Mesendoderm (in vitro differentiated cells): ENCODE measurements at regions not wholly inside any gene's neighbourhood (a gene's known extent, or its start where the extent isn't known, plus 50 kb on each side); places are given as distances from the start of the nearest gene placed in this dataset.
A peak's percentile ranks its signal among the peaks of the same experiment; 100 is the strongest.

Experiments used
- DNase-seq: peaks from one replicate; pipeline ENCODE4 v3.0.0; 2013
- H2AK5ac ChIP-seq: 2 replicates; pipeline ENCODE4 v1.6.1; 2013; ENCODE audit warnings: low read length, inconsistent platforms
- H2BK120ac ChIP-seq: 2 replicates; pipeline ENCODE4 v1.6.1; 2013; ENCODE audit warnings: low read depth, mild to moderate bottlenecking, low read length, moderate library complexity, mixed read lengths
- H2BK15ac ChIP-seq: replicated peaks from 2 replicates; pipeline ENCODE4 v1.6.1; 2013; ENCODE audit warnings: low read depth, mild to moderate bottlenecking, moderate library complexity
- H2BK5ac ChIP-seq: 2 replicates; pipeline ENCODE4 v1.6.1; 2013; ENCODE audit warnings: low read length, inconsistent platforms
- H3K18ac ChIP-seq: 2 replicates; pipeline ENCODE4 v1.6.1; 2013; ENCODE audit warnings: mild to moderate bottlenecking, low read length, mixed read lengths
- H3K23ac ChIP-seq: one replicate; pipeline ENCODE4 v1.6.1; 2013; ENCODE audit warnings: low read length
- H3K27ac ChIP-seq: 2 replicates; pipeline ENCODE4 v1.5.1; 2013; ENCODE audit warnings: low read depth, mild to moderate bottlenecking, inconsistent platforms, low read length, moderate library complexity
- H3K27me3 ChIP-seq: 2 replicates; pipeline ENCODE4 v1.6.1; 2013; ENCODE audit warnings: low read length, control low read depth, mild to moderate bottlenecking, inconsistent platforms; ENCODE audit not compliant: insufficient read depth, poor library complexity
- H3K36me3 ChIP-seq: 2 replicates; pipeline ENCODE4 v1.6.1; 2013; ENCODE audit warnings: low read length, inconsistent platforms; ENCODE audit not compliant: control insufficient read depth, insufficient read depth
- H3K4ac ChIP-seq: one replicate; pipeline ENCODE4 v1.6.1; 2013; ENCODE audit warnings: low read depth, mild to moderate bottlenecking, low read length, moderate library complexity
- H3K4me1 ChIP-seq: 2 replicates; pipeline ENCODE4 v1.6.1; 2013; ENCODE audit warnings: low read depth, low read length, inconsistent platforms; ENCODE audit not compliant: control insufficient read depth
- H3K4me2 ChIP-seq: 2 replicates; pipeline ENCODE4 v1.6.1; 2013; ENCODE audit warnings: low read length
- H3K4me3 ChIP-seq: 2 replicates; pipeline ENCODE4 v1.5.1; 2013; ENCODE audit warnings: mild to moderate bottlenecking, low read length
- H3K56ac ChIP-seq: one replicate; pipeline ENCODE4 v1.6.1; 2013; ENCODE audit warnings: low read length
- H3K79me1 ChIP-seq: 2 replicates; pipeline ENCODE4 v1.6.1; 2013; ENCODE audit warnings: low read length, inconsistent platforms
- H3K79me2 ChIP-seq: 2 replicates; pipeline ENCODE4 v1.6.1; 2013; ENCODE audit warnings: mild to moderate bottlenecking, low read length; ENCODE audit not compliant: control insufficient read depth, insufficient read depth
- H3K9ac ChIP-seq: 2 replicates; pipeline ENCODE4 v1.6.1; 2013; ENCODE audit warnings: low read length, inconsistent platforms
- H4K5ac ChIP-seq: one replicate; pipeline ENCODE4 v1.6.1; 2013; ENCODE audit warnings: low read length
- H4K8ac ChIP-seq: one replicate; pipeline ENCODE4 v1.6.1; 2013; ENCODE audit warnings: low read depth, mild to moderate bottlenecking, control low read depth, low read length, moderate library complexity
- WGBS: extraction: QIAGEN DNeasy Blood & Tissue Kit; methylation state at CpG from one replicate; pipeline ENCODE4 v1.1.7; 2013; ENCODE audit warnings: low lambda C conversion rate, missing lambda C conversion rate; ENCODE audit not compliant: insufficient coverage; ENCODE audit errors: extremely low coverage; 5-methylcytosine and 5-hydroxymethylcytosine counted together

DNA sequence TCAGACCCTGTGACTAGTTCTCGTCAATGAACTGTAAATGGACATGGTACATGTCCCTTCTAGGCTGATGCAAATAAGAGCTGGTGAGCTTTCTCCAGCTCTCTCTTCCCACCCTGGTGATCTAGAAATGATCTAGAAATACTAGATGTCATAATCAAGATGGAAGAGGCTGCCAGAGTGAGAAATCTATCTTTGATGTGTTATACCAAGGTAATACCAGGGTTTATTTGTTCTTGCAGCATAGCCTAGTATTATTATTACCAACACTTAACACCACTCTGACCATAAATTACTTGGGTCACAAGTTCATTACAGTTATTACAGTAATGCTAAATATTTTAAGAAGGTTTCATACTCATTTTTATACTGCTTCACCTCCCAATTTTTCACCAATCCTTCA lies 138.4 kb upstream of the LMCD1 start:
- H2AK5ac ChIP-seq, result no peak overlapping the region
- no peak overlapping the region for H3K56ac ChIP-seq
- no peak overlapping the region for H3K4me3 ChIP-seq
- H3K18ac ChIP-seq, result no peak overlapping the region
- DNase-seq, result no peak
- H3K36me3 ChIP-seq, result no peaks in the 10 kb centered on the region
- no peaks in the 10 kb centered on the region for H3K79me1 ChIP-seq
- H2BK120ac ChIP-seq, result no peak overlapping the region
- no peak overlapping the region for H2BK15ac ChIP-seq
- H3K23ac ChIP-seq, result no peak overlapping the region
- H3K79me2 ChIP-seq, result no peaks in the 10 kb centered on the region
- no peak overlapping the region for H4K8ac ChIP-seq
- no peak overlapping the region for H3K27ac ChIP-seq
- no peaks in the 10 kb centered on the region for H3K27me3 ChIP-seq
- no peak overlapping the region for H3K9ac ChIP-seq
- no peak overlapping the region for H4K5ac ChIP-seq
- WGBS, result no CpG with 5 or more reads among the region's 1 CpG
- no peaks in the 10 kb centered on the region for H3K4me1 ChIP-seq
- H2BK5ac ChIP-seq, result no peak overlapping the region
- H3K4me2 ChIP-seq, result no peak overlapping the region
- no peak overlapping the region for H3K4ac ChIP-seq

GRCh38 chr3:8365541-8365940 lies 136.1 kb upstream of the LMCD1 start:
- Histone ChIP-seq H4K8ac (no peak overlapping the region), H3K79me2 (no peaks in the 10 kb centered on the region), H3K36me3 (no peaks in the 10 kb centered on the region), H3K4ac (no peak overlapping the region), H2BK5ac (no peak overlapping the region), H2AK5ac (no peak overlapping the region), H4K5ac (no peak overlapping the region), H3K79me1 (no peaks in the 10 kb centered on the region), H3K56ac (no peak overlapping the region), H3K4me1 (no peaks in the 10 kb centered on the region), H3K9ac (no peak overlapping the region), H3K18ac (no peak overlapping the region), H3K23ac (no peak overlapping the region), H3K27ac (no peak overlapping the region), H2BK15ac (no peak overlapping the region), H3K27me3 (no peaks in the 10 kb centered on the region), H2BK120ac (no peak overlapping the region), H3K4me3 (no peak overlapping the region), H3K4me2 (no peak overlapping the region)
- WGBS, result no CpG with 5 or more reads among the region's 5 CpGs
- no peak for DNase-seq

GRCh38 chr3:8366219-8366810 lies 135.3 kb upstream of the LMCD1 start:
- no peak overlapping the region for H3K18ac ChIP-seq
- WGBS, result no CpG with 5 or more reads among the region's 1 CpG
- H3K79me2 ChIP-seq, result no peaks in the 10 kb centered on the region

DNA sequence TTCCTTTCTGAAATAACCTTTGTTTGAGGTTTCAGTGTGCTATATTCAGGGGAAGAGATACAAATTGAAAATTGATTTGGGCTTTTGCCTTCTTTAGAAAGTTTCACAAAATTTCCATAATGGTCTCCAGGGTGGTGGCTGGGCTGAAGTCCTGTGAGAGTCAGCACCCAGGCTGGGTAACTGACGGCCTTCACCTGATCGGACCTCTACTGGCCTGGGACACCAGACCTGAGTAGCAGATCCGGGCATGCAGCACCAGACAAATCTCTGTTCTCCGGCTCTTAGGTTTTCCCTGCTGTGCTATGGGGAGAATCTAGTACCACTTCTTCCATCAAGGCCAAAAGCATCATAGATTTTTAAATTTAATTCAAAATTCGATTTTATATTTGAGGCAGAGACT lies 133.0 kb upstream of the LMCD1 start:
- no CpG with 5 or more reads among the region's 5 CpGs for WGBS
- peak overlapping the region; percentile 57 for H2BK15ac ChIP-seq
- no peak overlapping the region for H2BK120ac ChIP-seq
- H3K79me1 ChIP-seq, result no peaks in the 10 kb centered on the region
- H3K4me3 ChIP-seq, result no peak overlapping the region
- no peak for DNase-seq
- no peak overlapping the region for H3K9ac ChIP-seq
- H3K79me2 ChIP-seq, result no peaks in the 10 kb centered on the region
- H3K4ac ChIP-seq, result no peak overlapping the region
- H2AK5ac ChIP-seq, result no peak overlapping the region
- H3K27ac ChIP-seq, result no peak overlapping the region
- H3K27me3 ChIP-seq, result no peaks in the 10 kb centered on the region
- no peaks in the 10 kb centered on the region for H3K36me3 ChIP-seq
- H3K4me2 ChIP-seq, result no peak overlapping the region
- H2BK5ac ChIP-seq, result no peak overlapping the region
- H4K8ac ChIP-seq, result no peak overlapping the region
- H3K18ac ChIP-seq, result no peak overlapping the region
- no peak overlapping the region for H3K56ac ChIP-seq
- H3K4me1 ChIP-seq, result no peaks in the 10 kb centered on the region
- H4K5ac ChIP-seq, result no peak overlapping the region
- H3K23ac ChIP-seq, result no peak overlapping the region

More at GRCh38 chr3:8366219-8366810, 135.3 kb upstream of the LMCD1 start:
- no peak overlapping the region for H2BK5ac ChIP-seq
- no peaks in the 10 kb centered on the region for H3K79me1 ChIP-seq
- H4K5ac ChIP-seq, result no peak overlapping the region
- H3K4ac ChIP-seq, result no peak overlapping the region
- DNase-seq, result no peak
- no peaks in the 10 kb centered on the region for H3K4me1 ChIP-seq
- H3K27ac ChIP-seq, result no peak overlapping the region
- no peak overlapping the region for H3K56ac ChIP-seq
- no peak overlapping the region for H4K8ac ChIP-seq
- H2BK120ac ChIP-seq, result no peak overlapping the region
- no peak overlapping the region for H2BK15ac ChIP-seq
- H3K27me3 ChIP-seq, result no peaks in the 10 kb centered on the region
- H3K4me2 ChIP-seq, result no peak overlapping the region
- no peak overlapping the region for H3K9ac ChIP-seq
- H2AK5ac ChIP-seq, result no peak overlapping the region
- H3K4me3 ChIP-seq, result no peak overlapping the region
- H3K23ac ChIP-seq, result no peak overlapping the region
- H3K36me3 ChIP-seq, result no peaks in the 10 kb centered on the region

GRCh38 chr3:8369638-8370037 lies 132.0 kb upstream of the LMCD1 start:
- no peaks in the 10 kb centered on the region for H3K4me1 ChIP-seq
- no peak overlapping the region for H3K4ac ChIP-seq
- no peaks in the 10 kb centered on the region for H3K27me3 ChIP-seq
- DNase-seq, result no peak
- no peak overlapping the region for H2BK15ac ChIP-seq
- H4K5ac ChIP-seq, result no peak overlapping the region
- no peak overlapping the region for H3K56ac ChIP-seq
- no peak overlapping the region for H3K18ac ChIP-seq
- no peak overlapping the region for H3K27ac ChIP-seq
- H3K4me2 ChIP-seq, result no peak overlapping the region
- H2BK5ac ChIP-seq, result no peak overlapping the region
- H3K79me2 ChIP-seq, result no peaks in the 10 kb centered on the region
- WGBS, result no CpG with 5 or more reads among the region's 1 CpG
- no peaks in the 10 kb centered on the region for H3K36me3 ChIP-seq
- H4K8ac ChIP-seq, result no peak overlapping the region
- no peak overlapping the region for H2AK5ac ChIP-seq
- H3K9ac ChIP-seq, result no peak overlapping the region
- no peak overlapping the region for H3K23ac ChIP-seq
- H3K79me1 ChIP-seq, result no peaks in the 10 kb centered on the region
- no peak overlapping the region for H2BK120ac ChIP-seq
- no peak overlapping the region for H3K4me3 ChIP-seq

DNA sequence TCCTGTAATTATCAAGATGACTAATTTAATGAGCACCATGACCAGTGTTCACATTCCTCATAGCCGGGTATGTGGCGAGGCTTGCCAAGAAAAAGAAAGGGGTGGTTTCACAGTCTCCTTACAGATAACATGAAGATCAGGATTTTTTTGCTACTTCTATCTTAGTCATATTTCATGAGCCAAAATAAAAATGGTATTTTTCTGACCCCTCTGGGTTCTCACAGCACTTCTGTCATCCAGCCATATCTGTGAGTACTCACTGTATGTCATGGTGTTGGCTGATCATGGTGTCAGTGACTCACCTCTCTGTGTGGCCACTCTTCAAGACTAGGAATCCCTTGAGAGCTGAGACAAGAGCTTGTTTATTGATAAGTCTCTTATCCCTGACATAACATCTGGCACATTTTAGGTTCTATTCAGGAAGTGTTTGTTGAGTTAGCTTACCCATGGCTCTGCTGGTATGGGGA lies 130.5 kb upstream of the LMCD1 start:
- Histone ChIP-seq H2AK5ac (no peak overlapping the region), H3K23ac (no peak overlapping the region), H3K4me2 (no peak overlapping the region), H2BK5ac (no peak overlapping the region), H3K4me3 (no peak overlapping the region), H4K5ac (no peak overlapping the region), H3K56ac (no peak overlapping the region), H3K9ac (no peak overlapping the region), H3K79me2 (no peaks in the 10 kb centered on the region), H2BK15ac (no peak overlapping the region), H3K79me1 (no peaks in the 10 kb centered on the region), H3K4ac (no peak overlapping the region), H3K18ac (no peak overlapping the region), H2BK120ac (no peak overlapping the region), H3K4me1 (no peaks in the 10 kb centered on the region), H3K36me3 (no peaks in the 10 kb centered on the region), H3K27me3 (no peaks in the 10 kb centered on the region), H3K27ac (no peak overlapping the region), H4K8ac (no peak overlapping the region)
- no CpG with 5 or more reads among the region's 2 CpGs for WGBS
- DNase-seq, result no peak
